ENCODE measurements at regions not wholly inside any gene's neighbourhood (a gene's known extent, or its start where the extent isn't known, plus 50 kb on each side); places are given as distances from the start of the nearest gene placed in this dataset.
"Not testable (repeated sequence)": the region's sequence is repeated elsewhere in the genome, so short reads cannot be mapped to it uniquely, and the experiment has no call there.

- no peak for DNase-seq (ENCODE audit: low read depth)
Measured at GRCh38 chr9:90060256-90060655, 455.4 kb downstream of the GADD45G start.

GRCh38 chr9:90061187-90061586, 456.4 kb downstream of the GADD45G start:
- no peak for DNase-seq (ENCODE audit: low read depth)

GRCh38 chr9:90062982-90063381, 458.2 kb downstream of the GADD45G start:
- DNase-seq (ENCODE audit: low read depth): no peak

GRCh38 chr9:90064248-90064647, 459.4 kb downstream of the GADD45G start:
- no peak for DNase-seq (ENCODE audit: low read depth)

- DNase-seq (ENCODE audit: low read depth): no peak
Measured at GRCh38 chr9:90064971-90065370, 460.2 kb downstream of the GADD45G start.

GRCh38 chr9:90065851-90066250, 461.0 kb downstream of the GADD45G start:
- no peak for DNase-seq (ENCODE audit: low read depth)

GRCh38 chr9:90069085-90069484, 464.3 kb downstream of the GADD45G start:
- no peak for DNase-seq (ENCODE audit: low read depth)

- DNase-seq (ENCODE audit: low read depth): no peak
Measured at GRCh38 chr9:90070056-90070455, 465.2 kb downstream of the GADD45G start.

- DNase-seq (ENCODE audit: low read depth): no peak
Measured at GRCh38 chr9:90070469-90070868, 465.7 kb downstream of the GADD45G start.

- no peak for DNase-seq (ENCODE audit: low read depth)
Measured at GRCh38 chr9:90070931-90071660, 466.3 kb downstream of the GADD45G start.

- no peak for DNase-seq (ENCODE audit: low read depth)
Measured at GRCh38 chr9:90073186-90073945, 468.6 kb downstream of the GADD45G start.

GRCh38 chr9:90074316-90074962, 469.6 kb downstream of the GADD45G start:
- DNase-seq (ENCODE audit: low read depth): no peak

- DNase-seq (ENCODE audit: low read depth): not testable (repeated sequence)
Measured at GRCh38 chr9:90077598-90077997, 472.8 kb downstream of the GADD45G start.

- DNase-seq (ENCODE audit: low read depth): no peak
Measured at GRCh38 chr9:90078988-90079421, 474.2 kb downstream of the GADD45G start.

GRCh38 chr9:90085633-90086032, 480.8 kb downstream of the GADD45G start:
- no peak for DNase-seq (ENCODE audit: low read depth)

- no peak for DNase-seq (ENCODE audit: low read depth)
Measured at GRCh38 chr9:90086101-90086511, 481.3 kb downstream of the GADD45G start.

- DNase-seq (ENCODE audit: low read depth): no peak
Measured at GRCh38 chr9:90088434-90088833, 483.6 kb downstream of the GADD45G start.

- DNase-seq (ENCODE audit: low read depth): no peak
Measured at GRCh38 chr9:90088856-90089255, 484.0 kb downstream of the GADD45G start.

GRCh38 chr9:90090997-90091396, 486.2 kb downstream of the GADD45G start:
- DNase-seq (ENCODE audit: low read depth): no peak

- DNase-seq (ENCODE audit: low read depth): no peak
Measured at GRCh38 chr9:90092508-90092907, 487.7 kb downstream of the GADD45G start.

- DNase-seq (ENCODE audit: low read depth): no peak
Measured at GRCh38 chr9:90095682-90096081, 490.9 kb downstream of the GADD45G start.

- DNase-seq (ENCODE audit: low read depth): no peak
Measured at GRCh38 chr9:90097237-90097636, 492.4 kb downstream of the GADD45G start.

- DNase-seq (ENCODE audit: low read depth): no peak
Measured at GRCh38 chr9:90098408-90098807, 493.6 kb downstream of the GADD45G start.
